H1 (cell line): ENCODE measurements at regions not wholly inside any gene's neighbourhood (a gene's known extent, or its start where the extent isn't known, plus 50 kb on each side); places are given as distances from the start of the nearest gene placed in this dataset.

Source experiments
- HDAC6 ChIP-seq: IDR thresholded peaks from one replicate; pipeline ENCODE4 v1.7.1; 2012; ENCODE audit warnings: low read depth, mild to moderate bottlenecking, inconsistent platforms, low read length, moderate library complexity
- RXRA ChIP-seq: IDR thresholded peaks from 2 replicates; pipeline ENCODE4 v1.6.1; 2011; ENCODE audit warnings: low read depth, mild to moderate bottlenecking, low read length, moderate library complexity; ENCODE audit not compliant: insufficient read depth
- SUZ12 ChIP-seq: fragments of 200-600 bp; sonication (generic); IDR thresholded peaks from 2 replicates; pipeline ENCODE4 v1.6.1; 2012; ENCODE audit warnings: mild to moderate bottlenecking, inconsistent platforms, low read length, moderate library complexity, mixed read lengths
- TF ChIP-seq, protein P1 (sequence below): IDR thresholded peaks from 2 replicates; pipeline ENCODE4 v1.6.1; 2012; ENCODE audit warnings: low read length, inconsistent platforms
- TF ChIP-seq, protein P2 (sequence below): IDR thresholded peaks from 2 replicates; pipeline ENCODE4 v1.6.1; 2012; ENCODE audit warnings: inconsistent platforms

GRCh38 chr12:90298289-90298948 is 589.8 kb upstream of the ATP2B1 start (continued):
- TF ChIP-seq, protein P1, sequence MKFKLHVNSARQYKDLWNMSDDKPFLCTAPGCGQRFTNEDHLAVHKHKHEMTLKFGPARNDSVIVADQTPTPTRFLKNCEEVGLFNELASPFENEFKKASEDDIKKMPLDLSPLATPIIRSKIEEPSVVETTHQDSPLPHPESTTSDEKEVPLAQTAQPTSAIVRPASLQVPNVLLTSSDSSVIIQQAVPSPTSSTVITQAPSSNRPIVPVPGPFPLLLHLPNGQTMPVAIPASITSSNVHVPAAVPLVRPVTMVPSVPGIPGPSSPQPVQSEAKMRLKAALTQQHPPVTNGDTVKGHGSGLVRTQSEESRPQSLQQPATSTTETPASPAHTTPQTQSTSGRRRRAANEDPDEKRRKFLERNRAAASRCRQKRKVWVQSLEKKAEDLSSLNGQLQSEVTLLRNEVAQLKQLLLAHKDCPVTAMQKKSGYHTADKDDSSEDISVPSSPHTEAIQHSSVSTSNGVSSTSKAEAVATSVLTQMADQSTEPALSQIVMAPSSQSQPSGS: no peak
- no peak for TF ChIP-seq SUZ12
- no peak for TF ChIP-seq HDAC6
- no peak for TF ChIP-seq RXRA
- TF ChIP-seq, protein P2, sequence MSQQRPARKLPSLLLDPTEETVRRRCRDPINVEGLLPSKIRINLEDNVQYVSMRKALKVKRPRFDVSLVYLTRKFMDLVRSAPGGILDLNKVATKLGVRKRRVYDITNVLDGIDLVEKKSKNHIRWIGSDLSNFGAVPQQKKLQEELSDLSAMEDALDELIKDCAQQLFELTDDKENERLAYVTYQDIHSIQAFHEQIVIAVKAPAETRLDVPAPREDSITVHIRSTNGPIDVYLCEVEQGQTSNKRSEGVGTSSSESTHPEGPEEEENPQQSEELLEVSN: no peak
